NCI-H69 (cell line): ENCODE measurements at regions not wholly inside any gene's neighbourhood (a gene's known extent, or its start where the extent isn't known, plus 50 kb on each side); places are given as distances from the start of the nearest gene placed in this dataset.
A peak's percentile ranks its signal among the peaks of the same experiment; 100 is the strongest.
"Not testable (repeated sequence)": the region's sequence is repeated elsewhere in the genome, so short reads cannot be mapped to it uniquely, and the experiment has no call there.

ENCODE experiments used
- DNase-seq: peaks from one replicate; lab custom pipeline; 2025; lab: John Stamatoyannopoulos, UW

DNA sequence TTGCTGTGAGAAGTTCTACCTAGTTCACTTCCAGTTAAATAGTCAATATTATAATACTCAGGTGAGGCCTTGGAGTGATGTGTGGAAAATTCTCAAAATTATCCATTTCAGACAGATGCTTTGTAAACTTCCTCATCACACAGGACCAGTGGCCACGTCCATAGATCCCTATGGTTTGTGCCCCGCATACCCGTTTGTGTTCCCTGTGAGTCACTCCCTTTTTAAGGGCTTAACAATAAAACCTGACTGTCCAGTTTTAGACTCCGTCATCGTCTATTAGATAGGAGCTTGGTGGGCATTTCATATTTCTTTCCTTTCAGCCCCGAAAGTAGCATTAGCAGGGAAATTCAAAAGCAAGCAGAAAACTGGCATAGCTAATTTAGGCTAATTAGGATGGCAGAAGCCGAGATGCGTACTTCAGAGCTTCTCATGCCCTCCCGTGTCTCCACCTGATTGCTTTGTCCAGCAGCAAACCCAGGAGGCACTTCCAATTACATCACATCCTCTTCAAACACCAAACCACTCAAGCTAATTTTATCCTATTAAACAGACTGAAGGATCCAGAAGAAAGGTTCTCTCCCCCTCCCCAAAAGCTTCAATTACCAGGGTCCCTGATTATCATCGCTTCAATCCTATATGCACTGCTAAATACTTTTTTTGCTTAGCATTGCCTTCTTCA is 186.6 kb upstream of the OTX2 start:
- DNase-seq, result peak; percentile 86

- peak; percentile 51 for DNase-seq
Observed at GRCh38 chr14:56995010-56995409, 184.7 kb upstream of the OTX2 start.

- no peak for DNase-seq
Observed at GRCh38 chr14:56992332-56992820, 182.1 kb upstream of the OTX2 start.

DNA sequence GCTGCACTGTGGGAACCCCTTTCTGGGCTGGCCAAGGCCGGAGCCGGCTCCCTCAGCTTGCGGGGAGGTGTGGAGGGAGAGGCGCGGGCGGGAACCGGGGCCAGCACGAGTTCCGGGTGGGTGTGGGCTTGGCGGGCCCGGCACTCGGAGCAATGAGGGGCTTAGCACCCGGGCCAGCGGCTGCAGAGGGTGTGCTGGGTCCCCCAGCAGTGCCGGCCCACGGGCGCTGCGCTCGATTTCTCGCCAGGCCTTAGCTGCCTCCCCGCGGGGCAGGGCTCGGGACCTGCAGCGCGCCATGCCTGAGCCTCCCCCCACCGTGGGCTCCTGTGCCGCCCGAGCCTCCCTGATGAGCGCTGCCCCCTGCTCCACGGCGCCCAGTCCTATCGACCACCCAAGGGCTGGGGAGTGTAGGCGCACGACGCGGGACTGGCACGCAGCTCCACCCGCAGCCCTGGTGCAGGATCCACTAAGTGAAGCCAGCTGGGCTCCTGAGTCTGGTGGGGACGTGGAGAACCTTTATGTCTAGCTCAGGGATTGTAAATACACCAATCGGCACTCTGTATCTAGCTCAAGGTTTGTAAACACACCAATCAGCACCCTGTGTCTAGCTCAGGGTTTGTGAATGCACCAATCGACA is 180.8 kb upstream of the OTX2 start:
- not testable (repeated sequence) for DNase-seq

DNA sequence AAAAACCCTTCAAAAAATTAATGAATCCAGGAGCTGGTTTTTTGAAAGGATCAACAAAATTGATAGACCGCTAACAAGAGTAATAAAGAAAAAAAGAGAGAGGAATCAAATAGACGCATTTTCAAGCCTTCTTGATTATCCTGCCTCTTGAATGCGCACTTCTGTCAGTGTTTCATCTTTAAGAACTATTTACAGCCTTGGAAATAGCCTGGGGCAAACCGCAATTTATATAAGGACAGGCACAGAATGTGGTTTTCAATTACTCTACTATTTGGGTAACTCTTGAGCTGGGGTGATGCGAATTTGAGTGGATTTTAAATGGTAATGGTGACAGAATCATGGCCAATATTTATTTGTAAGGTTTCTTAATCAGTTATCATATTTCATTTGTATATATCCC is 179.1 kb upstream of the OTX2 start:
- peak; percentile 10 for DNase-seq

DNA sequence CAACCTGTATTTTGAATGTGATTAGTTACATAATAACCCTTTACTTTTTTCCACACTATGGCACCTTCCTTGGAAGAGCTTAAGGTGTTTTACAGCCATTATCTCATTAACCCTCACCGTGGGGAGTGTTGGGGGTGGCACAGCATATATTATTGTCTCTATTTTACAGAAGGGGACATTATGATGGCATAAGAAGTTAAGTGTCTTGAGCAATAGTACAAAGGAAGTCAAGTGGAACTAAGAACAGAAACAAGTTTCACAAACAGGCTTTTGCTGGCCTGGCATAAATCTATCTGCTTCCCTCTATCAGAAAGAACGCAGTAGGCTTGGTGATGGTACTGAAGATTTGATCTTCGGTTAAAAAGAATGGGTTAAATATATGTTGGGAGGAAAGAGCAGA is 169.7 kb upstream of the OTX2 start:
- peak; percentile 44 for DNase-seq

DNA sequence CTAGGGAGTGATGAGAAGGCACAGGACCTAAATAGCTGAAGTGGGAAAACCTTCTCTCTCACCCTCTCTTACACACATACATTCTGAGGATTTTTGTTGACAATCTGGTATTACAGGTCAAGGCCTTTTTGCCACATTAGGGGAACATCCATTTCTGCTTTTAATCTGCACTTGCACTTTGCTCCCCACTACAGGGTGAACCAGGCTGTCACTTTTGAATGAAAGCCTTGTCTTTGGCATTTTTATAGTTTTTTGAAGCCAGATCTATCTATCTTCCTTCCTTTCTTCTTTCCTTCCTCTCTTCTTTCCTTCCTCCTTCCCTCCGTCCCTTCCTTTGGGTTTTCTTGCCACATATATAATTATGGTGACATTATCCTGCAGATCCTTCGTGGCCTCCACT is 165.9 kb upstream of the OTX2 start:
- DNase-seq, result no peak

DNA sequence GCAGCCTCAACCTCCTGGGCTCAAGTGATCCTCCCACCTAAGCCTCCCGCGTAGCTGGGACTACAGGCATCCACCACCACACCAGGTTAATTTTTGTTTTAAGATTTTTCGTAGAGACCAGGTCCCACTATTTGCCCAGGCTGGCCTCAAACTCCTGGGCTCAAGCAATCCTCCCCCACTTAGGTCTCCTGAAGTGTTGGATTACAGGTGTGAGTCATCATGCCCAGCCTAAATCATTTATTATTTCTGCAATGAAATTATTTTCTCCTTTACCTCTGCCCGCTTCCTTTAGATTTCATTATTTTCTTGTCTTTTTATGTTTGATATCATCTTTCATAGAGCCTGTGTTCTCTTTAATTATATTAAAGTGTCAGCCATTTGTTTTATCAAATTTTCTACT is 165.2 kb upstream of the OTX2 start:
- DNase-seq, result peak; percentile 34

- DNase-seq, result no peak
Observed at GRCh38 chr14:56972948-56973347, 162.7 kb upstream of the OTX2 start.

GRCh38 chr14:56964895-56965294 is 154.6 kb upstream of the OTX2 start:
- no peak for DNase-seq

- peak; percentile 29 for DNase-seq
Observed at GRCh38 chr14:56963381-56963780, 153.1 kb upstream of the OTX2 start.

DNA sequence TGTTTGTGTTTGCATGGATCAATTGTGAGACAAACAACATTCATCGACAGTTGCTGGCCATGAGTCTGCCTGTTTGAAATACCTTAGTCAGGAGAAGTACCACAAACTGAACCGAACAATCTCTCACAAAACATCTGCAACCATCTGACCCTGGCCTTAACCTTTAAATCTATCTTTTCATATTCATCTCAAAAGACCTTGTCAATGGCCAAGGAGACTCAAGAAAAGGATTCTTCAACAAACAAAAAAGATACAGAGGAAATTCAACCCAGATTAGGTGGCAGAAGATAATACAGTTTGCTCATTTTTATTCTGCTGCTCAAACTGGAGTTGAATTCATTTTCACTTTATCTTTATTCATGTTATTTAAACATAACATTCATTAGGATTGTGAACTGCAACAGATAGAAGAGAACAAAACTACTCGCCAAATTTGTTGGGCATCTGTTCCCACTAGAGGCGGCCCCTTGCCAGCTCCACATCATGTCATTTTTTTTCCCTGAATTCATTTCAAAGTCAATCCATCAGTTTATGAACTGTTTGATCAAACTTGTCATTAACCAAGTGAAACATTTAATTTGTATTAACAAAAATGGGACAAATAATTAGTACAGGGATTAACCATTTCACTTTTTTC is 152.3 kb upstream of the OTX2 start:
- DNase-seq, result no peak

DNA sequence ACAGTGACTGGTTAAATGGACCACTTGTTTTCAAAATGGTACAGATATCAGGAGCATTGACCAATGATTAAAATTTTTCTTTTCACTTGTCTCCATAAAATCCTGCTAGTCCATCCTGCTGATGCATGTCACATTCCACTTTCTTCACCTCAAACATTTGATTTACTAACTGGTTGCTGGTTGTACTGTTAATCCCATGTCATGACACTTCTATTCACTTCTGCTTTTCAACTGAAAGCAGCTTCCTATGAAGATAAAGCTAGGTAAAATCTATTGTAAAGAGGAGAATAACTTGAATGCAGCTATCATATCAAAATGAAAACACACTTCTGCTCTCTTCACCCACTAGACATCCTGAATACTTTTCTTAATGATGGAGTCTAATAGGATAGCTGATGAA is 149.6 kb upstream of the OTX2 start:
- DNase-seq, result no peak

DNA sequence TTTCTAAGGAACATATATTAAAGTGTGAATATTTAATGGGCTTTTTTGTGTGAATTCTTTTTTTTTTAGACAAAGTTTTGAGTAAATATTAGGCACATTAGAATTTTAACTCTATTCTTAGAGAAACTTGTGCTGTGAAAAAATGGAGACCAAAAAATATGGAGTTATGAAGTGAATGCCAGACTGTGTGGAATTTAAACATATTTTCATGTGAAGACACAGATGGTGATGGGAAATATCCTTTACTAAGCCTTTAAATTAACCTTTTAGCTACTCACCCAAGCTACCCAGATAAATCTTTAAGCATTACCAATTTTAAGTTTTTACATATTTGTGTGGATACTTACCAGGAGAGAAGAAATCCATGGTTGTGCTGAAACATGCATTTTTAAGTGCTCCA is 148.8 kb upstream of the OTX2 start:
- DNase-seq, result no peak

DNA sequence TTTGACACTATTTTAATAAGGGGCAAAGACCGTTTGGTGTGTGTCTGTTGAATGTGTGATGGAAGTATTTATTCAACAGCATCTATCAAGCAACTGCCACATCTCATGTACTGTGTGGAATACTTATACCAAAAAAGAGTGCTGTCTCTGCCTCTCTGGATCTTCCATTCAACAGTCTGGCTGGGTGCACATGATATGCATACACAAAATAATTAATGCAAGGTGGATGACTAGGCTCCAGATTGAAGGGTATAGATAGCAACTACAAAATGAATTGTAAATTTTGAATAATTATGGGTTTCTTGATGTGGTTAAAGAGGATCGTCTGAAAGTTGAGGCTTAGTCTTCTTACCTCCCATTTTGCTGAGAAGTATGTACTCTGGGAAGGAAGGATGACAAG is 145.9 kb upstream of the OTX2 start:
- DNase-seq, result peak; percentile 22

DNA sequence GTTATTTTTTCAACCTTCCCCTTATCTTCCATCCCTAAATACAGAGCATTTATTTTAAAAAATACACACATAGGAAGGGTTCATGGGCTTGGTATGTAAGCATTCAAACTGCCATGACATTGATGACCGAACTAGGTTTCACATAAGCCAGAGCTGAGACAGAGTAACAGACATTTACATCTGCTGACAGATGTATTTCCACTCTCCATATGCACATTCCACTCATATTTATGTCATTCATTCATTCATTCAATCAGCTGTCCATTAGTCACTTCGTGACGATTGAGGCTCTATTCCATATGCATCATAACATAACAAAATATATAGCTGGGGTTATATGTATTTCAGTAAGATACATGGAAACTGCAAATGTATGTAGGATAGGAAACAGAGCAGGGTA is 145.5 kb upstream of the OTX2 start:
- DNase-seq, result no peak

GRCh38 chr14:56953884-56954283 is 143.6 kb upstream of the OTX2 start:
- DNase-seq, result peak; percentile 53

GRCh38 chr14:56952766-56953473 is 142.6 kb upstream of the OTX2 start:
- no peak for DNase-seq

DNA sequence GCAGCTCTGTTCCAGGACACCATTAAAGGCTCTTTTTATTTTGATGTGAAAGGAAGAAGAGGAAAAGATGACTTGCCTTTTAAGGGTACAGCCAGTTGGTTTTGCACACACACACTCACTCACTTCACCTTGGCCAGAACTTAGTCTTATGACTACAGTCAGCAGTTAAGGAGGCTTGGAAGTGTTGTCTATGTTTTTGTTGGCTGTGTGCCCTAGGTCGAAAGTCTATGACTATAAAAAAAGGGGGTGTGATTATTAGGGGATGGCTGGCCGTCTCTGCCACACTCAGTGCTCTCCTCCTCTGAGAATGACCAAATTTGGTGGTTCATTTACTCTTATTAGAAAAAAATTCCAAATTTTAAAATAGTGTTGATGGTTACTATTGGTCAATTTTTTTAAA is 139.5 kb upstream of the OTX2 start:
- DNase-seq, result peak; percentile 62

DNA sequence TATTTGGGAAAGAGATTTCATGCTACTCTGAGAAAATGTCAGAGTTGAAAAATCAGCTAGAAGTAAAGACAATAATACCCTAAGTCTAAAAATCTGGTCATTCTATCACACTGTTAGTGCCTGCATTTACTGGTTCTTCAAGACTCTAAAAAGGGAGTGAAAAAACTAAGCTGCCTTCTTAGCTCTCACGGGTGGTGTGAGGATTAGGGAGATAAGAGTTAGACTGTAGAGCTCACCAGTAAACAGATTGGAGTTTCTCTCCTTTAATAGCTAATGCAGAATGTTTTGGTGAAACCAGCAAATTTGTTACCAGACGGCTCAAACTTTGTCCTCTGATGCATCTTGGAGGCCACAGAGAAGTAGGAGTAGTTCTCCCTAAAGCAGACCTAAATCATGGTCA is 135.0 kb upstream of the OTX2 start:
- DNase-seq, result no peak

GRCh38 chr14:56944397-56944796 is 134.1 kb upstream of the OTX2 start:
- DNase-seq, result no peak

GRCh38 chr14:56933446-56933845 is 123.2 kb upstream of the OTX2 start:
- peak; percentile 74 for DNase-seq
